Mesenteric fat pad (tissue), 1 donor: ENCODE measurements at regions not wholly inside any gene's neighbourhood (a gene's known extent, or its start where the extent isn't known, plus 50 kb on each side); places are given as distances from the start of the nearest gene placed in this dataset.
"Not testable (repeated sequence)": the region's sequence is repeated elsewhere in the genome, so short reads cannot be mapped to it uniquely, and the experiment has no call there.

Source experiments
- DNase-seq: peaks from one replicate; pipeline ENCODE4 v3.0.0-alpha.2; 2020; ENCODE audit warnings: low spot score
- donor health status: DM: yes; HTN: yes; CAD: no.

- DNase-seq, result peak; percentile 51
Measured at GRCh38 chr22:22716136-22716665, 71.8 kb downstream of the GGTLC2 start.

- no peak for DNase-seq
Measured at GRCh38 chr22:22717664-22718063, 73.2 kb downstream of the GGTLC2 start.

DNA sequence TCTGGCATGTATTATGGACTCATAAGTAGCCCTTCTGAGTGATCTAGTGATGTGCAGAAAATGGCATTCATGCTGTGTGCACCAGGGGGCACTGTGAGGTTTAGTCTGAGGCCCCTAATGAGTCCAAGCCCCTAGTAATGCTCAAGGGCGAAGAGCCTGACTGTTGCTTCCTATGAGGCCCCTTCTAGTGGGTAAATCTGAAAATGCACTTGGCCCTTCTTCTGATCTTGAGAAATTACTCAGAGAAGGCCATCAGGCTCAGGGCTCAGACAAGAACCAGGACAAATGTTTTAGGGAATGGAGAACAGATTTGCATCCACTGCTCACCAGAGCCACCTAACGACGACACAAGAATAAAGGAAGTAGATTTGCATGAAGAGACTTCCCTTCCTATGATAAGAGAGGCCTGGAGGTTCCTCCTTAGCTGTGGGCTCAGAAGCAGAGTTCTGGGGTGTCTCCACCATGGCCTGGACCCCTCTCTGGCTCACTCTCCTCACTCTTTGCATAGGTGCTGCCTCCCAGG lies 75.8 kb downstream of the GGTLC2 start:
- no peak for DNase-seq

DNA sequence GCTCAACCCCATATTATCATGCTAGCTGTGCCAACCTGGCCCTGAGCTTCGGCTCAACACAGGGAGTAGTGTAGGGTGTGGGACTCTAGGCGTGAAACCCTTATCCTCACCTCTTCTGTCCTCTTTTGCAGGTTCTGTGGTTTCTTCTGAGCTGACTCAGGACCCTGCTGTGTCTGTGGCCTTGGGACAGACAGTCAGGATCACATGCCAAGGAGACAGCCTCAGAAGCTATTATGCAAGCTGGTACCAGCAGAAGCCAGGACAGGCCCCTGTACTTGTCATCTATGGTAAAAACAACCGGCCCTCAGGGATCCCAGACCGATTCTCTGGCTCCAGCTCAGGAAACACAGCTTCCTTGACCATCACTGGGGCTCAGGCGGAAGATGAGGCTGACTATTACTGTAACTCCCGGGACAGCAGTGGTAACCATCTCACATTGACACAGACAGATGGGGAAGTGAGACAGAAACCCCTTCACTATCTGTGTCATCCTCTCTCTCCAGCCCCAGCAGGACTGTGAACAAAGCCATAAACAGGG lies 76.4 kb downstream of the GGTLC2 start:
- no peak for DNase-seq

- DNase-seq, result no peak
Measured at GRCh38 chr22:22721681-22722354, 77.4 kb downstream of the GGTLC2 start.

DNA sequence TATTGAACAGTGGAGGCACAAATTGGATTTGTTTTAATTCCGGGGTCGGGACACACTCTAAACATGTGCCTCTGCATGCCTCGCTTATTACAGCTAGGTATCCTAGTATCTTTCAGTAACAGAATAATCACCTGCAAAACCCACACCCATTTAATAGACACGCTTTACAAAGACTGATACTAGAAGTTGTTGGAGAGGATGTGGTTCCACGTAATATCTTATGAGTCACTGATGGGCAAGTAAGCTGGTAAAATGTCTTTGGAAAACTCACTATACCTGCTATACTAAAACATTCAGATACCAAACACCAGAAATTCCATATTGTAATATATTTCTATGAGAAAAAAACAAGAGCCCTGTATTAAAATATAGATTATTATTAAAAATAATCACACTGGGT lies 84.0 kb downstream of the GGTLC2 start:
- no peak for DNase-seq

GRCh38 chr22:22730655-22731373 lies 86.4 kb downstream of the GGTLC2 start:
- peak; percentile 80 for DNase-seq

GRCh38 chr22:22731374-22731676 lies 86.9 kb downstream of the GGTLC2 start:
- no peak for DNase-seq

DNA sequence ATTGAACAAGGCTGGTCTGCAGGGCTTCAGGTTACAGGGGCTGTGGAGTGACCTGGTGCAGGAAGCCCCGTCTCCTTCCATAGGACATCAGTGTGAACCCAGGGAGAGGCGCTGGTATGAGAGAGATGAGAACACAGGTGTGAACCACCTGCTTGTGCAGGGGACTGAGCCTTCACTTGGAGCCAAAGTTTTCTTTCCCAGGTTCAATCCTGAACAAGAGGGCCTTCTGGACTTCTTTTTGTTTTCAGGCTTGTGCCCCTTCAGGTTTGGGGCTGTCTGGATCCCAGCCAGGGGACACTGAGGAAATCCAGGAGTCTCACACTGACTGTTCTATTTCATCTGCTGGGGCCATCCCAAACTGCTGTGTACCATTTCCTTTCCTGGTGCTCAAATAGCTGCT lies 88.6 kb downstream of the GGTLC2 start:
- not testable (repeated sequence) for DNase-seq

GRCh38 chr22:22733881-22734373 lies 89.5 kb downstream of the GGTLC2 start:
- DNase-seq, result peak; percentile 67

- DNase-seq, result peak; percentile 76
Measured at GRCh38 chr22:22734395-22735272, 90.2 kb downstream of the GGTLC2 start.

DNA sequence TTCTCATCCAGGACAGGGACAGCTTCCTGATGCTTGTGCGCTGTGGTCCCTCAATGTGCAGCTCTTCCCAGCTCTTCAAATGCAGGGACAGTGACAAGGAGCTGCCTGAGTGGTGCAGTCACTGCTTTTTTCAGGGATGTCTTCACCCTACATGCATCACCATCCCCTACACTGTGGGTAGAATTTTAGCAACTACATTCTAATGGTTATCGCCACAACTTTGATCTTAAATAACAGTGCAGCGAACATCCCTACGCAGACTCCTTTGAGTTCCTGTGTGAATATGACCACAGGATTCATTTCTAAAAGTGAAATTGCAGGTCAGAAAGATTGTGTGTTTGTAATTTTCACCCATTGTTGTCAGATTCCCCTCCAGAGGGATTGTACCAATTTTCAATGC lies 90.9 kb downstream of the GGTLC2 start:
- DNase-seq, result not testable (repeated sequence)

DNA sequence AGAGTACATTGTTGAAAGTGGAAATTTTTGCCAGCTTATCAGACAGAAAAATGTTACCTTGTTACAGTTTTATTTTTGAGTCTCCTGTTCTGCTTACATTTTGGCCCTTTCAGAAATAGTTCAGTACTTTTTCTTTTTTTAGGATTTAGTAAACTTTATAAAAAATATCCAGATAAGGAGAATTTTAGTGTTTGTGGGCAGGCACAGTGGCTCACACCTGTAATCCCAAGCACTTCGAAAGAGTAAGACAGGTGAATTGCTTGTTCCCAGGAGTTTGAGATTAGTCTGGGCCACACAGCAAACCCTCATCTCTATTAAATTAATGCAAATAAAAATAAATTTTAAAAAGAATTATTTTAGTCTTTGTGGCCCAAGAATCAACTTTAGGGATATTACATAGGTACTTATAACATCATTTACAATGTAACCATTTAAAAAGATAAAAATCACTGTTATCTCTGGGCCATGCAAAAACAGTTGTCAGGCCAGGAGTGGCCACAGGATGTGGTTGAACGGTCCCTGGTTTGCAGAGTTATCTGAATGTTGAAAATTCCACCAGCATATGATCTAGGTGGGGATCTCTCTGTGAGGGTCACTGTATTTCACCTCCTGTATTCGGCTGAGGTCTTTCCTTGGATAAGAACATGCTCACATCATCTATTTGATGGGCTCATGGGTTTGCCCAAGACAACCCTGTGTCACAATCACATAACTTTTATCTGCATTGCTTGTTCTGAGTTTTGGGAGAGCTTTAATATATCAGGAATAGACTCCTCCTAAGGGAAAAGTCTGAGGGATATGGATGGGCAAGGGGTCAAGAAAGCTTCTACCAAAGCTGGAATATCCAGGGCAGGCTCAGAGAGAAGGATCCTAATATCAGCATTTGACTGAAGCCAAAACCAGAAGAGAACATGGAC lies 91.5 kb downstream of the GGTLC2 start:
- no peak for DNase-seq

- DNase-seq, result no peak
Measured at GRCh38 chr22:22737590-22737989, 93.2 kb downstream of the GGTLC2 start.

DNA sequence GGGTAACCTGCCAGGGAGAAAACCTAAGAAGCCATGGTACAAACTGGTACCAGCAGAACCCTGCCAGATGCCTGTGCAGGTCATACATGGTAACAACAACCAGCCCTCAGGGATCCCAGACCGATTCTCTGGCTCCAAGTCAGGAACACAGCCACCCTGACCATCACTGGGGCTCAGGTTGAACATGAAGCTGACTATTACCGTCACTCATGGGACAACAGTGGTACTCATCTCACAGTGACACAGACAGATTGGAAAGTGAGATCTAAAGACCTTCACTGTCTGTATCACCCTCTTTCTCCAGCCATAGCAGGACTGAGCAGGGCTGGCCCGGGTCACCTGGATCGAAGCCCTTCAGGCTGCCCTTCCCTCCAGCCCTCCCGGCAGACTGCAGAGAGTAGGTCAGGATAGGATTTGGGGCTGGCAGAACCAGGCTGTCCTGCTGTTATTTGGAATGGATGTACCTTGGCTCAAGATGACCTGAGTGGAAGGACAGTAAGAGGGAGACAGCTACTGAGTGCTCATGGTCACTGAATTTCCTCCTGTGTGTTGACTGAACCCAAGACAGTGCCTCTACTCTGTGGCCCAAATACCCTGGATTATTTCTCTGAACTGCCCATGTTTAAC lies 94.7 kb downstream of the GGTLC2 start:
- DNase-seq, result no peak

- no peak for DNase-seq
Measured at GRCh38 chr22:22740560-22741276, 96.3 kb downstream of the GGTLC2 start.

- DNase-seq, result no peak
Measured at GRCh38 chr22:22741843-22742242, 97.4 kb downstream of the GGTLC2 start.

DNA sequence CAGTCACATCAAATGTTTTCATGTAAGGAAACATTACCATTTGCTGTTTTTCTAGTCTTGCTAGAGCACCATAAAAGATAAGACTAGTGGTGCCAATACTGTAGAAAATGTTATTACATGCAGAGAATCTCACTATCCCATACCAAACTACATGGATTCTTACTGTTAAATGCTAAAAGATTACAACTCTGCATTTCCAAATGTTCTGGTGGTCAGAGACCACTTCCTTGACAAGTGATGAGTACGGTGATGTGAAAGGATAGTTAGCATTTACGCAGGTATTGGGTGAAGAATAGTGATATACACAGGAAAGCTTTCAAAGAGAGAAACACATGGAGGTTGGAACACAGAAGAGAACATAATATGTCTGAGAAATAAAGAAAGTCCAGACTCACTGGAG lies 98.2 kb downstream of the GGTLC2 start:
- DNase-seq, result no peak
